C4-2B (cell line): ENCODE measurements at regions not wholly inside any gene's neighbourhood (a gene's known extent, or its start where the extent isn't known, plus 50 kb on each side); places are given as distances from the start of the nearest gene placed in this dataset.

ENCODE experiments used
- H3K27ac ChIP-seq: fragments of 450-650 bp; 2 replicates; pipeline ENCODE4 v1.5.1; 2017
- CTCF ChIP-seq: fragments of 450-650 bp; conservative IDR thresholded peaks from 2 replicates; pipeline ENCODE4 v1.5.1; 2017; ENCODE audit warnings: mild to moderate bottlenecking
- ZFX ChIP-seq: fragments of 450-650 bp; IDR thresholded peaks from 2 replicates; pipeline ENCODE4 v1.6.1; 2017

GRCh38 chr5:85681871-85682270 lies 935.9 kb upstream of the COX7C start:
- H3K27ac ChIP-seq, result no peak overlapping the region
- TF ChIP-seq ZFX (no peak), CTCF (no peak)

GRCh38 chr5:85684351-85684750 lies 933.4 kb upstream of the COX7C start:
- H3K27ac ChIP-seq, result no peak overlapping the region
- no peak for TF ChIP-seq ZFX

- no peak overlapping the region for H3K27ac ChIP-seq
- TF ChIP-seq ZFX (no peak), CTCF (no peak)
Measured at GRCh38 chr5:85703296-85703695, 914.4 kb upstream of the COX7C start.

GRCh38 chr5:85709728-85710127 lies 908.0 kb upstream of the COX7C start:
- no peak overlapping the region for H3K27ac ChIP-seq
- TF ChIP-seq ZFX (no peak), CTCF (no peak)

GRCh38 chr5:85716344-85717202 lies 901.2 kb upstream of the COX7C start:
- TF ChIP-seq CTCF (no peak), ZFX (no peak)
- H3K27ac ChIP-seq, result no peak overlapping the region

- no peak overlapping the region for H3K27ac ChIP-seq
- no peak for TF ChIP-seq ZFX
- no peak for TF ChIP-seq CTCF
Measured at GRCh38 chr5:85717203-85717563, 900.6 kb upstream of the COX7C start.

GRCh38 chr5:85732185-85732584 lies 885.6 kb upstream of the COX7C start:
- H3K27ac ChIP-seq, result no peak overlapping the region
- TF ChIP-seq CTCF (no peak), ZFX (no peak)

- TF ChIP-seq CTCF (no peak), ZFX (no peak)
- no peak overlapping the region for H3K27ac ChIP-seq
Measured at GRCh38 chr5:85741972-85742371, 875.8 kb upstream of the COX7C start.
